Hematopoietic multipotent progenitor cell treated with erythropoietin and hydrocortisone succinate and interleukin-3 and kit ligand, for 8 days (in vitro differentiated cells): ENCODE measurements at regions not wholly inside any gene's neighbourhood (a gene's known extent, or its start where the extent isn't known, plus 50 kb on each side); places are given as distances from the start of the nearest gene placed in this dataset.

Experiments
- DNase-seq: peaks from one replicate; pipeline ENCODE4 v3.0.0-alpha.2; 2015

GRCh38 chr5:73373814-73374510 lies 74.6 kb downstream of the FOXD1 start:
- DNase-seq: no peak

GRCh38 chr5:73370640-73371583 lies 77.7 kb downstream of the FOXD1 start:
- DNase-seq: no peak

GRCh38 chr5:73370095-73370494 lies 78.5 kb downstream of the FOXD1 start:
- no peak for DNase-seq

- DNase-seq: no peak
Observed at GRCh38 chr5:73369278-73369677, 79.3 kb downstream of the FOXD1 start.

GRCh38 chr5:73367650-73368049 lies 80.9 kb downstream of the FOXD1 start:
- no peak for DNase-seq

GRCh38 chr5:73365990-73366667 lies 82.4 kb downstream of the FOXD1 start:
- no peak for DNase-seq

GRCh38 chr5:73365301-73365853 lies 83.2 kb downstream of the FOXD1 start:
- no peak for DNase-seq

GRCh38 chr5:73363911-73364730 lies 84.5 kb downstream of the FOXD1 start:
- no peak for DNase-seq

GRCh38 chr5:73359395-73359794 lies 89.2 kb downstream of the FOXD1 start:
- no peak for DNase-seq

- no peak for DNase-seq
Observed at GRCh38 chr5:73358366-73358765, 90.2 kb downstream of the FOXD1 start.

- DNase-seq: no peak
Observed at GRCh38 chr5:73357576-73357975, 91.0 kb downstream of the FOXD1 start.

GRCh38 chr5:73355108-73355507 lies 93.5 kb downstream of the FOXD1 start:
- no peak for DNase-seq

- DNase-seq: no peak
Observed at GRCh38 chr5:73354406-73354805, 94.2 kb downstream of the FOXD1 start.

- no peak for DNase-seq
Observed at GRCh38 chr5:73352649-73353230, 95.8 kb downstream of the FOXD1 start.

- no peak for DNase-seq
Observed at GRCh38 chr5:73352243-73352642, 96.3 kb downstream of the FOXD1 start.

- DNase-seq: no peak
Observed at GRCh38 chr5:73351593-73351992, 97.0 kb downstream of the FOXD1 start.

GRCh38 chr5:73346878-73347408 lies 101.6 kb downstream of the FOXD1 start:
- DNase-seq: no peak

- no peak for DNase-seq
Observed at GRCh38 chr5:73344835-73345234, 103.7 kb downstream of the FOXD1 start.

- DNase-seq: no peak
Observed at GRCh38 chr5:73339711-73340110, 108.9 kb downstream of the FOXD1 start.

GRCh38 chr5:73339051-73339575 lies 109.5 kb downstream of the FOXD1 start:
- no peak for DNase-seq
